ENCODE measurements at regions not wholly inside any gene's neighbourhood (a gene's known extent, or its start where the extent isn't known, plus 50 kb on each side); places are given as distances from the start of the nearest gene placed in this dataset.

- in situ Hi-C loops (cut with MboI; ENCODE audit: low sequenced_read_pairs): no loop called here
Measured at GRCh38 chr20:40459299-40459698, 229.7 kb downstream of the MAFB start.

GRCh38 chr20:40457404-40457803 lies 231.6 kb downstream of the MAFB start:
- in situ Hi-C loops (cut with MboI; ENCODE audit: low sequenced_read_pairs): no loop called here

GRCh38 chr20:40452758-40453157 lies 236.3 kb downstream of the MAFB start:
- in situ Hi-C loops (cut with MboI; ENCODE audit: low sequenced_read_pairs): no loop called here

- in situ Hi-C loops (cut with MboI; ENCODE audit: low sequenced_read_pairs): no loop called here
Measured at GRCh38 chr20:40451552-40451951, 237.5 kb downstream of the MAFB start.

GRCh38 chr20:40449974-40450616 lies 238.9 kb downstream of the MAFB start:
- in situ Hi-C loops (cut with MboI; ENCODE audit: low sequenced_read_pairs): no loop called here

- in situ Hi-C loops (cut with MboI; ENCODE audit: low sequenced_read_pairs): no loop called here
Measured at GRCh38 chr20:40449144-40449690, 239.8 kb downstream of the MAFB start.

- in situ Hi-C loops (cut with MboI; ENCODE audit: low sequenced_read_pairs): no loop called here
Measured at GRCh38 chr20:40446888-40447287, 242.1 kb downstream of the MAFB start.

GRCh38 chr20:40444516-40444915 lies 244.5 kb downstream of the MAFB start:
- in situ Hi-C loops (cut with MboI; ENCODE audit: low sequenced_read_pairs): no loop called here

- in situ Hi-C loops (cut with MboI; ENCODE audit: low sequenced_read_pairs): no loop called here
Measured at GRCh38 chr20:40443753-40444152, 245.3 kb downstream of the MAFB start.

GRCh38 chr20:40442181-40442963 lies 246.7 kb downstream of the MAFB start:
- in situ Hi-C loops (cut with MboI; ENCODE audit: low sequenced_read_pairs): no loop called here

GRCh38 chr20:40441771-40442170 lies 247.3 kb downstream of the MAFB start:
- in situ Hi-C loops (cut with MboI; ENCODE audit: low sequenced_read_pairs): no loop called here

- in situ Hi-C loops (cut with MboI; ENCODE audit: low sequenced_read_pairs): no loop called here
Measured at GRCh38 chr20:40438161-40438830, 250.7 kb downstream of the MAFB start.

GRCh38 chr20:40436011-40436410 lies 253.0 kb downstream of the MAFB start:
- in situ Hi-C loops (cut with MboI; ENCODE audit: low sequenced_read_pairs): no loop called here

GRCh38 chr20:40435146-40435895 lies 253.7 kb downstream of the MAFB start:
- in situ Hi-C loops (cut with MboI; ENCODE audit: low sequenced_read_pairs): no loop called here

GRCh38 chr20:40434122-40434521 lies 254.9 kb downstream of the MAFB start:
- in situ Hi-C loops (cut with MboI; ENCODE audit: low sequenced_read_pairs): no loop called here

GRCh38 chr20:40433341-40433861 lies 255.6 kb downstream of the MAFB start:
- in situ Hi-C loops (cut with MboI; ENCODE audit: low sequenced_read_pairs): no loop called here

GRCh38 chr20:40431611-40432010 lies 257.4 kb downstream of the MAFB start:
- in situ Hi-C loops (cut with MboI; ENCODE audit: low sequenced_read_pairs): no loop called here

GRCh38 chr20:40431112-40431511 lies 257.9 kb downstream of the MAFB start:
- in situ Hi-C loops (cut with MboI; ENCODE audit: low sequenced_read_pairs): no loop called here

GRCh38 chr20:40427026-40427425 lies 262.0 kb downstream of the MAFB start:
- in situ Hi-C loops (cut with MboI; ENCODE audit: low sequenced_read_pairs): no loop called here

- in situ Hi-C loops (cut with MboI; ENCODE audit: low sequenced_read_pairs): no loop called here
Measured at GRCh38 chr20:40424695-40425094, 264.3 kb downstream of the MAFB start.

GRCh38 chr20:40422656-40423055 lies 266.4 kb downstream of the MAFB start:
- in situ Hi-C loops (cut with MboI; ENCODE audit: low sequenced_read_pairs): no loop called here
